Ishikawa (cell line): ENCODE measurements at regions not wholly inside any gene's neighbourhood (a gene's known extent, or its start where the extent isn't known, plus 50 kb on each side); places are given as distances from the start of the nearest gene placed in this dataset.

Source experiments
- CEBPB ChIP-seq: IDR thresholded peaks from 2 replicates; pipeline ENCODE4 v1.6.1; 2012
- CREB1 ChIP-seq: IDR thresholded peaks from 2 replicates; pipeline ENCODE4 v1.6.1; 2012; ENCODE audit warnings: low read depth
- EGR1 ChIP-seq: IDR thresholded peaks from 2 replicates; pipeline ENCODE4 v1.6.1; 2012
- EP300 ChIP-seq: IDR thresholded peaks from 2 replicates; pipeline ENCODE4 v1.6.1; 2012; ENCODE audit warnings: borderline replicate concordance
- FOXM1 ChIP-seq: IDR thresholded peaks from 2 replicates; pipeline ENCODE4 v1.6.1; 2012; ENCODE audit warnings: low read depth, borderline replicate concordance
- NFIC ChIP-seq: IDR thresholded peaks from 2 replicates; pipeline ENCODE4 v1.6.1; 2012
- RAD21 ChIP-seq: IDR thresholded peaks from 2 replicates; pipeline ENCODE4 v1.6.1; 2012; ENCODE audit warnings: low read depth
- TAF1 ChIP-seq: IDR thresholded peaks from 2 replicates; pipeline ENCODE4 v1.6.1; 2012; ENCODE audit warnings: low read depth, mild to moderate bottlenecking
- TCF12 ChIP-seq: IDR thresholded peaks from 2 replicates; pipeline ENCODE4 v1.6.1; 2012; ENCODE audit warnings: low read depth
- TEAD4 ChIP-seq: IDR thresholded peaks from 2 replicates; pipeline ENCODE4 v1.6.1; 2012
- YY1 ChIP-seq: IDR thresholded peaks from 2 replicates; pipeline ENCODE4 v1.6.1; 2012; ENCODE audit warnings: low read depth
- ZBTB7A ChIP-seq: IDR thresholded peaks from 2 replicates; pipeline ENCODE4 v1.6.1; 2012; ENCODE audit warnings: low read depth
- TF ChIP-seq, protein P1 (sequence below): IDR thresholded peaks from 2 replicates; pipeline ENCODE4 v1.6.1; 2012
- TF ChIP-seq, protein P2 (sequence below): IDR thresholded peaks from 2 replicates; pipeline ENCODE4 v1.6.1; 2012
- TF ChIP-seq, protein P3 (sequence below): IDR thresholded peaks from 2 replicates; pipeline ENCODE4 v1.6.1; 2012; ENCODE audit warnings: low read depth, mild to moderate bottlenecking

DNA sequence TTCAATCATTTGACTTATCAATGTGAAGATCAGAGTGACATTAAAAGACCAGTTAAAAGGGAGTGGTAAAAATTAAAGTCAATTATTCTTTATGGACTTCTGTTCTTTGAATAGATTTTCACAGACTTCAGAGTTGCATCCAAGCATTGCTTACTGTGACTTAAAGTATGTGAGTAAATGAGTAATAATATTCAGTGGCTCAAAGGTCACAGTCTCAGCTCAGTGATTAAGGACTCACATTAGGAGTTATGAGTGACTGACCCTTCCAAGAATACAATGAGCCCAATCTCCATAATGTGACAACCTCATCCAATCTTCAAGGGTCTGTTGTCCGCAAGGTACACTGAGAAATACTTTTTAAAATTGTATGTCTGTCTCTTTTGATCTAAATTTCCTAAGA is 811.2 kb downstream of the BRINP1 start:
- TF ChIP-seq, protein P1, sequence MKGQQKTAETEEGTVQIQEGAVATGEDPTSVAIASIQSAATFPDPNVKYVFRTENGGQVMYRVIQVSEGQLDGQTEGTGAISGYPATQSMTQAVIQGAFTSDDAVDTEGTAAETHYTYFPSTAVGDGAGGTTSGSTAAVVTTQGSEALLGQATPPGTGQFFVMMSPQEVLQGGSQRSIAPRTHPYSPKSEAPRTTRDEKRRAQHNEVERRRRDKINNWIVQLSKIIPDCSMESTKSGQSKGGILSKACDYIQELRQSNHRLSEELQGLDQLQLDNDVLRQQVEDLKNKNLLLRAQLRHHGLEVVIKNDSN, result no peak
- TF ChIP-seq TEAD4 (no peak), TAF1 (no peak), CEBPB (no peak), RAD21 (no peak), FOXM1 (no peak), EP300 (no peak), TCF12 (no peak), ZBTB7A (no peak), NFIC (no peak), YY1 (no peak), EGR1 (no peak), CREB1 (no peak)
- TF ChIP-seq, protein P2, sequence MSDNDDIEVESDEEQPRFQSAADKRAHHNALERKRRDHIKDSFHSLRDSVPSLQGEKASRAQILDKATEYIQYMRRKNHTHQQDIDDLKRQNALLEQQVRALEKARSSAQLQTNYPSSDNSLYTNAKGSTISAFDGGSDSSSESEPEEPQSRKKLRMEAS, result no peak
- TF ChIP-seq, protein P3, sequence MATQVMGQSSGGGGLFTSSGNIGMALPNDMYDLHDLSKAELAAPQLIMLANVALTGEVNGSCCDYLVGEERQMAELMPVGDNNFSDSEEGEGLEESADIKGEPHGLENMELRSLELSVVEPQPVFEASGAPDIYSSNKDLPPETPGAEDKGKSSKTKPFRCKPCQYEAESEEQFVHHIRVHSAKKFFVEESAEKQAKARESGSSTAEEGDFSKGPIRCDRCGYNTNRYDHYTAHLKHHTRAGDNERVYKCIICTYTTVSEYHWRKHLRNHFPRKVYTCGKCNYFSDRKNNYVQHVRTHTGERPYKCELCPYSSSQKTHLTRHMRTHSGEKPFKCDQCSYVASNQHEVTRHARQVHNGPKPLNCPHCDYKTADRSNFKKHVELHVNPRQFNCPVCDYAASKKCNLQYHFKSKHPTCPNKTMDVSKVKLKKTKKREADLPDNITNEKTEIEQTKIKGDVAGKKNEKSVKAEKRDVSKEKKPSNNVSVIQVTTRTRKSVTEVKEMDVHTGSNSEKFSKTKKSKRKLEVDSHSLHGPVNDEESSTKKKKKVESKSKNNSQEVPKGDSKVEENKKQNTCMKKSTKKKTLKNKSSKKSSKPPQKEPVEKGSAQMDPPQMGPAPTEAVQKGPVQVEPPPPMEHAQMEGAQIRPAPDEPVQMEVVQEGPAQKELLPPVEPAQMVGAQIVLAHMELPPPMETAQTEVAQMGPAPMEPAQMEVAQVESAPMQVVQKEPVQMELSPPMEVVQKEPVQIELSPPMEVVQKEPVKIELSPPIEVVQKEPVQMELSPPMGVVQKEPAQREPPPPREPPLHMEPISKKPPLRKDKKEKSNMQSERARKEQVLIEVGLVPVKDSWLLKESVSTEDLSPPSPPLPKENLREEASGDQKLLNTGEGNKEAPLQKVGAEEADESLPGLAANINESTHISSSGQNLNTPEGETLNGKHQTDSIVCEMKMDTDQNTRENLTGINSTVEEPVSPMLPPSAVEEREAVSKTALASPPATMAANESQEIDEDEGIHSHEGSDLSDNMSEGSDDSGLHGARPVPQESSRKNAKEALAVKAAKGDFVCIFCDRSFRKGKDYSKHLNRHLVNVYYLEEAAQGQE, result no peak

DNA sequence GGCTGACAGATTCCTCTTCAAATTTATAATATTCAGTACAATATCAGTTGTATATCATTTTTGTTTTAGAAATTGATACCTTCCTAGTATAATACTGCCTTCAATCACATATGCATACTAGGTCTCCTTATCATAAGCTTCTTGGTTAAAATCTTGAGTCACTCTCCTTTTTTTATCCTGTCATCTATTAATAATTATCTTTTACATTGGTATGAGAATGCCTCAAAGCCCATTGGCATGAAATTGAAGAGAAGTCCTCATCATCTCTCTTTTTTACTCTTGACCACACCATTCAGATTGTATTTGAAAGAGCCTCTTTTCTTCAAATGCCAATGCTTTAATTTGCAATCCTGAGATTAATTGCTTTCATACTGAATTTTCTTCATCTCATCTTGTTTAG is 810.3 kb downstream of the BRINP1 start:
- TF ChIP-seq TCF12 (no peak), NFIC (no peak), CEBPB (no peak), TEAD4 (no peak), EP300 (no peak), RAD21 (no peak), TAF1 (no peak), YY1 (no peak), FOXM1 (no peak), EGR1 (no peak), ZBTB7A (no peak), CREB1 (no peak)
- TF ChIP-seq, protein P3, result no peak
- TF ChIP-seq, protein P2, result no peak
- TF ChIP-seq, protein P1, result no peak

DNA sequence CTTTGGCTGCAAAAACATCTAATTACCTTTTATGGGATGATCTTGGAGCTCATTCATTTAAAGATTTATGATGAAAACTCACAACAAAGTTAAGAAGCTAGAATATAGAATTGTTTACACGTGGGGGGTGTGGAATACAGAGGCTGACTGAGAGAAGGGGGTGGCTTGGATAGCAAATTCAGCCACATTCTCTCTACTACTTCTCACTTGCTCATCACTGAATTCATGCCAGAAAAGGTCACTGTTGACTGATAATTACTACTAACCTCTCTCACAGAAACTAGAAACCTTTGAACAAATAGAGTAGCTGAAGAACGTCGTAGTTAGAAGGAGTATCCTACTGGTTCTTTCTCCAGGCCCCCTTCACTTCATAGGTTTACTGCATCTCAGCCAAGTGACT is 808.2 kb downstream of the BRINP1 start:
- no peak for TF ChIP-seq CEBPB
- TF ChIP-seq, protein P3, result no peak
- TF ChIP-seq, protein P2, result no peak
- TF ChIP-seq NFIC, result no peak
- TF ChIP-seq CREB1, result no peak
- TF ChIP-seq YY1, result no peak
- TF ChIP-seq TEAD4, result no peak
- TF ChIP-seq TAF1, result no peak
- no peak for TF ChIP-seq FOXM1
- TF ChIP-seq, protein P1, result no peak
- TF ChIP-seq ZBTB7A, result no peak
- TF ChIP-seq TCF12, result no peak
- TF ChIP-seq EP300, result no peak
- no peak for TF ChIP-seq EGR1
- TF ChIP-seq RAD21, result no peak

DNA sequence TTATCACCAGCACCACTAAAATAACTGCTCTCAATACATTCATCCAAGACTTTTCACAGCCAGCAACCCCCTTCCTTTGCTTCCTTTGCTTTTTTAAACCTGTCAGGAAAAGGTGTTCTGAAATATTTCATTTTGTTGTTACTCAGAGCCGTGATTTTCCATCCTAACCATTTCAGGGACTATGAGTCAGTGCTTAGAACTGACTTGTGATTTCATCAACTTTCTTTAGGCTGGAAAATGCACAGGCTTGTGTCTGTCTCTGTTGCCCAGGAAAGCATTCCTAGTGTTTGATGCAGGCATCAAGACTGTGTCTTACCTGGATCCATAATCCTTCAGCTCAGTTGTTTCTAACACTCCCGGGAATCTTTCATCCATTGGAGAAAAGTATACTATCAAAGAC is 805.6 kb downstream of the BRINP1 start:
- TF ChIP-seq NFIC, result no peak
- TF ChIP-seq YY1, result no peak
- TF ChIP-seq, protein P2, result no peak
- TF ChIP-seq TAF1, result no peak
- TF ChIP-seq, protein P3, result no peak
- no peak for TF ChIP-seq EP300
- TF ChIP-seq CREB1, result no peak
- TF ChIP-seq CEBPB, result no peak
- TF ChIP-seq EGR1, result no peak
- TF ChIP-seq FOXM1, result no peak
- TF ChIP-seq RAD21, result no peak
- TF ChIP-seq ZBTB7A, result no peak
